Stomach (tissue), 8 donors: ENCODE measurements at regions not wholly inside any gene's neighbourhood (a gene's known extent, or its start where the extent isn't known, plus 50 kb on each side); places are given as distances from the start of the nearest gene placed in this dataset.

Source experiments
- DNase-seq, 2 donors: peaks; one replicate each; pipeline versions ENCODE4 v3.0.0 to v3.0.0-alpha.2; 2013 to 2019
- H3K27ac ChIP-seq, 5 donors: fragments of 200-600 bp in 4 of 5; sonication (generic) in 4 of 5; one replicate each; pipeline ENCODE4 v1.5.1; 2013 to 2019; ENCODE audit warnings: mild to moderate bottlenecking in 1 of 5, moderate library complexity in 1 of 5
- H3K27me3 ChIP-seq, 3 donors: fragments of 200-600 bp; sonication (generic); one replicate each; pipeline ENCODE4 v1.5.1; 2017 to 2019; ENCODE audit warnings: mixed run types in 1 of 3
- H3K36me3 ChIP-seq, 4 donors: fragments of 200-600 bp; sonication (generic); 1 replicate in 3 of 4; 2 replicates in 1 of 4; pipeline ENCODE4 v1.5.1; 2016 to 2019
- H3K4me1 ChIP-seq, 4 donors: fragments of 200-600 bp; sonication (generic); one replicate each; pipeline ENCODE4 v1.5.1; 2016 to 2019
- H3K4me3 ChIP-seq, 4 donors: fragments of 200-600 bp; sonication (generic) in 3 of 4; one replicate each; pipeline ENCODE4 v1.5.1; 2016 to 2019; ENCODE audit warnings: mild to moderate bottlenecking in 1 of 4
- H3K9me3 ChIP-seq, 4 donors: fragments of 200-600 bp; sonication (generic); one replicate each; pipeline ENCODE4 v1.5.1; 2016 to 2019
- EP300 ChIP-seq: sonication (generic); formaldehyde crosslinking; IDR thresholded peaks from one replicate; pipeline ENCODE4 v1.6.1; 2017; ENCODE audit warnings: antibody characterized with exemption
- POLR2A ChIP-seq, 4 donors: fragments of 450-650 bp; IDR thresholded peaks; one replicate each; pipeline ENCODE4 v1.6.1; 2016; ENCODE audit warnings: antibody characterized with exemption in 4 of 4, control low read depth in 2 of 4, mild to moderate bottlenecking in 1 of 4, moderate library complexity in 1 of 4
- POLR2AphosphoS5 ChIP-seq, 3 donors: sonication (generic); formaldehyde crosslinking; IDR thresholded peaks; one replicate each; pipeline ENCODE4 v1.6.1; 2016; ENCODE audit warnings: antibody characterized with exemption in 3 of 3
- WGBS, 5 donors: extraction: QIAGEN DNeasy Blood & Tissue Kit in 3 of 5; methylation state at CpG; one replicate each; pipeline versions ENCODE4 v1.1.5 to v1.1.7; 2013 to 2018; 5-methylcytosine and 5-hydroxymethylcytosine counted together
- intact Hi-C: fragments of 100-400 bp; cut with DNase I; formaldehyde crosslinking; loops from one replicate; pipeline ENCODE4 v1.15.1; 2023; ENCODE audit warnings: low total_unique reads
- TF ChIP-seq, protein P1 (sequence below), 7 experiments: fragments of 450-650 bp in 4 of 7; fragments of 200-600 bp in 3 of 7; sonication (generic) in 3 of 7; IDR thresholded peaks; one replicate each; pipeline ENCODE4 v1.5.1; 2016 to 2019; ENCODE audit warnings: antibody characterized with exemption in 7 of 7, control low read depth in 2 of 7, mild to moderate bottlenecking in 1 of 7
- donor health status: healthy with polysubstance abuse.
- donor health status: Bipolar disorder and iron deficiency.
- donor health status: healthy.

GRCh38 chr16:9657641-9658040 lies 524.6 kb downstream of the GRIN2A start:
- TF ChIP-seq EP300 (no peak), POLR2A (IDR thresholded peaks at IDR 0.05) (no peak), POLR2AphosphoS5 (IDR thresholded peaks at IDR 0.05) (no peak)
- TF ChIP-seq, protein P1, sequence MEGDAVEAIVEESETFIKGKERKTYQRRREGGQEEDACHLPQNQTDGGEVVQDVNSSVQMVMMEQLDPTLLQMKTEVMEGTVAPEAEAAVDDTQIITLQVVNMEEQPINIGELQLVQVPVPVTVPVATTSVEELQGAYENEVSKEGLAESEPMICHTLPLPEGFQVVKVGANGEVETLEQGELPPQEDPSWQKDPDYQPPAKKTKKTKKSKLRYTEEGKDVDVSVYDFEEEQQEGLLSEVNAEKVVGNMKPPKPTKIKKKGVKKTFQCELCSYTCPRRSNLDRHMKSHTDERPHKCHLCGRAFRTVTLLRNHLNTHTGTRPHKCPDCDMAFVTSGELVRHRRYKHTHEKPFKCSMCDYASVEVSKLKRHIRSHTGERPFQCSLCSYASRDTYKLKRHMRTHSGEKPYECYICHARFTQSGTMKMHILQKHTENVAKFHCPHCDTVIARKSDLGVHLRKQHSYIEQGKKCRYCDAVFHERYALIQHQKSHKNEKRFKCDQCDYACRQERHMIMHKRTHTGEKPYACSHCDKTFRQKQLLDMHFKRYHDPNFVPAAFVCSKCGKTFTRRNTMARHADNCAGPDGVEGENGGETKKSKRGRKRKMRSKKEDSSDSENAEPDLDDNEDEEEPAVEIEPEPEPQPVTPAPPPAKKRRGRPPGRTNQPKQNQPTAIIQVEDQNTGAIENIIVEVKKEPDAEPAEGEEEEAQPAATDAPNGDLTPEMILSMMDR (IDR thresholded peaks at IDR 0.05): no peak
- intact Hi-C loops: no loop called here
- 27 to 48% (median 30%) methylated on average over 3 of the region's 3 CpGs for WGBS, 5 donors
- H3K4me1 ChIP-seq: no peaks in the 10 kb centered on the region
- no peaks in the 10 kb centered on the region for H3K9me3 ChIP-seq
- DNase-seq: no peak
- no peak overlapping the region for H3K4me3 ChIP-seq
- no peaks in the 10 kb centered on the region for H3K36me3 ChIP-seq
- peaks cover 0 to 26% (median 0%) of the 10 kb centered on the region in 3 donors for H3K27me3 ChIP-seq
- H3K27ac ChIP-seq: no peak overlapping the region

- peaks cover 0 to 26% (median 0%) of the 10 kb centered on the region in 3 donors for H3K27me3 ChIP-seq
- TF ChIP-seq POLR2A (IDR thresholded peaks at IDR 0.05): no peak
- no peak for TF ChIP-seq POLR2AphosphoS5 (IDR thresholded peaks at IDR 0.05)
- TF ChIP-seq, protein P1 (IDR thresholded peaks at IDR 0.05): no peak
- TF ChIP-seq EP300: no peak
- intact Hi-C loops: no loop called here
- no peaks in the 10 kb centered on the region for H3K4me1 ChIP-seq
- H3K4me3 ChIP-seq: no peak overlapping the region
- H3K36me3 ChIP-seq: no peaks in the 10 kb centered on the region
- DNase-seq: no peak
- no peak overlapping the region for H3K27ac ChIP-seq
- WGBS, 5 donors: 9 to 19% (median 12%) methylated on average over 4 of the region's 4 CpGs
- no peaks in the 10 kb centered on the region for H3K9me3 ChIP-seq
Observed at GRCh38 chr16:9658164-9658563, 524.1 kb downstream of the GRIN2A start.

DNA sequence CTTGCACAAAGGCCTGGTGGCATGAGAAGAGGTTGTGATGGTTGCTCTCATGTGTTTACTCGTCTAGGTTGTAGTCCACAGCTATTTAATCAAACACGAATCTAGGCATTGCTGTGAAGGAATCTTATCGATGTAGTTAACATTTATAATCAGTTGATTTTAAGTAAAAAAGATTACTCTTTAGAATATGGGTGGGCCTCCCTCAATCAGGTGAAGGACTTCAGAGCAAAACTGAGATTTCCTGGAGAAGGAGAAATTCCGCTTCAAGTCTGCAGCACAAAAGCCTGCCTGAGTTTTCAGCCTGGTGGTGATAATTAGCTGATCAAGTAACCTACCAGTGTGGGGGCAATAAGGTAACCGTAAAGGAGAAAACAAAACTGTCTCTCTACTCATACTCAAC lies 523.6 kb downstream of the GRIN2A start:
- DNase-seq: no peak
- Histone ChIP-seq H3K27ac (no peak overlapping the region), H3K9me3 (no peaks in the 10 kb centered on the region), H3K36me3 (no peaks in the 10 kb centered on the region), H3K27me3 (peaks cover 0 to 26% (median 0%) of the 10 kb centered on the region in 3 donors), H3K4me1 (no peaks in the 10 kb centered on the region), H3K4me3 (no peak overlapping the region)
- 50 to 68% (median 57%) methylated on average over 5 of the region's 5 CpGs for WGBS, 5 donors
- TF ChIP-seq, protein P1 (IDR thresholded peaks at IDR 0.05): no peak
- TF ChIP-seq POLR2AphosphoS5 (IDR thresholded peaks at IDR 0.05): no peak
- no peak for TF ChIP-seq POLR2A (IDR thresholded peaks at IDR 0.05)
- no peak for TF ChIP-seq EP300
- intact Hi-C loops: no loop called here

DNA sequence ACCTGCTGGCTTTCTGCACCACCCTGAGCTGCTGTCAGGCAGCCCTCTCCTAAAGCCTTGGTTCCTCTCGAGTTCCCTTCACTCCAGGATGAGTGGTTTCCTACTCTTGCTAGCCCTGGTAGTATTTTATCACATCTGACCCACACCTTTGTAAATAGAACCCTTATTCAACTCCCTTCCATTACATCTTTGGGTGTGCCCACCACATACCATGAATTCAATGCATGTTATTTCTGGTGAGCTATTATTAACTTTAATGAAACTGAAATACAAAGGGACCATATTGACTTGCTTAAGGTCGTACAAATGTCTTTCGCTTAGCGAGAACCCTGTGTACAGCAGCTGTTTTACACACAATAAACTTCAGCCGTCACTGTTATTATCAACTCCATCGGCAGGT lies 521.3 kb downstream of the GRIN2A start:
- WGBS, 5 donors: 26 to 59% (median 39%) methylated on average over 6 of the region's 6 CpGs
- DNase-seq: peak in 1 of 2 donors; percentile 63
- intact Hi-C loops: no loop called here
- no peaks in the 10 kb centered on the region for H3K4me1 ChIP-seq
- no peak overlapping the region for H3K27ac ChIP-seq
- peaks cover 0 to 26% (median 0%) of the 10 kb centered on the region in 3 donors for H3K27me3 ChIP-seq
- TF ChIP-seq EP300 (no peak), POLR2A (IDR thresholded peaks at IDR 0.05) (no peak), POLR2AphosphoS5 (IDR thresholded peaks at IDR 0.05) (no peak)
- TF ChIP-seq, protein P1 (IDR thresholded peaks at IDR 0.05): no peak
- H3K36me3 ChIP-seq: no peaks in the 10 kb centered on the region
- H3K4me3 ChIP-seq: no peak overlapping the region
- H3K9me3 ChIP-seq: no peaks in the 10 kb centered on the region
